Type B pancreatic cell (in vitro differentiated cells): ENCODE measurements at regions not wholly inside any gene's neighbourhood (a gene's known extent, or its start where the extent isn't known, plus 50 kb on each side); places are given as distances from the start of the nearest gene placed in this dataset.
"Not testable (repeated sequence)": the region's sequence is repeated elsewhere in the genome, so short reads cannot be mapped to it uniquely, and the experiment has no call there.

Source experiments
- DNase-seq: peaks from one replicate; pipeline ENCODE4 v3.0.0; 2021; ENCODE audit warnings: mixed read lengths; ENCODE audit not compliant: unreplicated experiment; ENCODE audit errors: extremely low spot score
- H3K27ac Mint-ChIP-seq: 2 replicates; pipeline ENCODE4 v1.8.0; 2021; ENCODE audit warnings: mild to moderate bottlenecking, mixed read lengths
- H3K27me3 Mint-ChIP-seq: 2 replicates; pipeline ENCODE4 v1.8.0; 2021; ENCODE audit warnings: mixed read lengths
- H3K36me3 Mint-ChIP-seq: 2 replicates; pipeline ENCODE4 v1.8.0; 2021; ENCODE audit warnings: mixed read lengths
- H3K4me1 Mint-ChIP-seq: one replicate; pipeline ENCODE4 v1.8.0; 2021; ENCODE audit warnings: mixed read lengths; ENCODE audit not compliant: unreplicated experiment
- H3K4me3 Mint-ChIP-seq: 2 replicates; pipeline ENCODE4 v1.8.0; 2021; ENCODE audit warnings: mild to moderate bottlenecking, mixed read lengths
- H3K9me3 Mint-ChIP-seq: 2 replicates; pipeline ENCODE4 v1.8.0; 2021; ENCODE audit warnings: mixed read lengths
- TF ChIP-seq, protein P1 (sequence below): fragments of 200-600 bp; sonication (generic); conservative IDR thresholded peaks from 2 replicates; pipeline ENCODE4 v1.5.0; 2021; ENCODE audit warnings: antibody characterized with exemption, mild to moderate bottlenecking

- Mint-ChIP-seq H3K27ac (no peak overlapping the region), H3K4me1 (no peaks in the 10 kb centered on the region), H3K9me3 (no peaks in the 10 kb centered on the region), H3K4me3 (no peak overlapping the region), H3K36me3 (no peaks in the 10 kb centered on the region), H3K27me3 (peaks cover 16% of the 10 kb centered on the region)
- DNase-seq: no peak
- TF ChIP-seq, protein P1, sequence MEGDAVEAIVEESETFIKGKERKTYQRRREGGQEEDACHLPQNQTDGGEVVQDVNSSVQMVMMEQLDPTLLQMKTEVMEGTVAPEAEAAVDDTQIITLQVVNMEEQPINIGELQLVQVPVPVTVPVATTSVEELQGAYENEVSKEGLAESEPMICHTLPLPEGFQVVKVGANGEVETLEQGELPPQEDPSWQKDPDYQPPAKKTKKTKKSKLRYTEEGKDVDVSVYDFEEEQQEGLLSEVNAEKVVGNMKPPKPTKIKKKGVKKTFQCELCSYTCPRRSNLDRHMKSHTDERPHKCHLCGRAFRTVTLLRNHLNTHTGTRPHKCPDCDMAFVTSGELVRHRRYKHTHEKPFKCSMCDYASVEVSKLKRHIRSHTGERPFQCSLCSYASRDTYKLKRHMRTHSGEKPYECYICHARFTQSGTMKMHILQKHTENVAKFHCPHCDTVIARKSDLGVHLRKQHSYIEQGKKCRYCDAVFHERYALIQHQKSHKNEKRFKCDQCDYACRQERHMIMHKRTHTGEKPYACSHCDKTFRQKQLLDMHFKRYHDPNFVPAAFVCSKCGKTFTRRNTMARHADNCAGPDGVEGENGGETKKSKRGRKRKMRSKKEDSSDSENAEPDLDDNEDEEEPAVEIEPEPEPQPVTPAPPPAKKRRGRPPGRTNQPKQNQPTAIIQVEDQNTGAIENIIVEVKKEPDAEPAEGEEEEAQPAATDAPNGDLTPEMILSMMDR: no peak
These were observed 155.0 kb upstream of the SFSWAP start for GRCh38 chr12:131555866-131556265.

DNA sequence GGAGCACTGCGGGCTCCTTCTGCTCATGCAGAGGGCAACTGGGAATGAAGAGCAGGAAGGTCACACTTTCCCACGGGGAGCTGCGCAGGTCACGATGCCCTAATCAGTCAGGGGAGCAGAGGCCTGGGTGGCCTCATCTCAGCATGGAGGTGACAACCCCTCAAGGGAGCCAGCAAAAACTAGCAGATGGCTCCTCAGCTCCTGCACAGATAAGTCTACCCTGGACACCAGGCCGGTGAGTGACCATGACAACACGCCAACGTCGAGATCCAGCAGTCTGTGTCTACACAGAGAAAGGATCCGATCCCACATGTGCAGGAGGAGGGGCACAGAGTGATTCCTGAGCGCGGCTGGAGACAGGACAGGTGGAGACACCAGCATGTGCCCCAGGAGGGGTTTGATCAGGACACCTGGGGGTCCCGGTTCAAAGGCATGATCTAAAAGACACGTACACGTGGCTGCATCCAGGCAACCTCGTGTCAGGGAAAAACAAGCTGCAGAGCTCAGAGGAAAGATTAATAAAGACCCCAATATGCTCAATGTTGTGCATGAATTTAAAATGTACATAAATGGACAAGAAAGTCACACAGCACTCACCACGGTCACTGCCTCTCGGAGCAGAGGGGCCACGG lies 153.7 kb upstream of the SFSWAP start:
- TF ChIP-seq, protein P1: no peak
- DNase-seq: no peak
- Mint-ChIP-seq H3K9me3 (no peaks in the 10 kb centered on the region), H3K36me3 (no peaks in the 10 kb centered on the region), H3K4me1 (no peaks in the 10 kb centered on the region), H3K27me3 (peaks cover 11% of the 10 kb centered on the region), H3K27ac (no peak overlapping the region), H3K4me3 (no peak overlapping the region)

DNA sequence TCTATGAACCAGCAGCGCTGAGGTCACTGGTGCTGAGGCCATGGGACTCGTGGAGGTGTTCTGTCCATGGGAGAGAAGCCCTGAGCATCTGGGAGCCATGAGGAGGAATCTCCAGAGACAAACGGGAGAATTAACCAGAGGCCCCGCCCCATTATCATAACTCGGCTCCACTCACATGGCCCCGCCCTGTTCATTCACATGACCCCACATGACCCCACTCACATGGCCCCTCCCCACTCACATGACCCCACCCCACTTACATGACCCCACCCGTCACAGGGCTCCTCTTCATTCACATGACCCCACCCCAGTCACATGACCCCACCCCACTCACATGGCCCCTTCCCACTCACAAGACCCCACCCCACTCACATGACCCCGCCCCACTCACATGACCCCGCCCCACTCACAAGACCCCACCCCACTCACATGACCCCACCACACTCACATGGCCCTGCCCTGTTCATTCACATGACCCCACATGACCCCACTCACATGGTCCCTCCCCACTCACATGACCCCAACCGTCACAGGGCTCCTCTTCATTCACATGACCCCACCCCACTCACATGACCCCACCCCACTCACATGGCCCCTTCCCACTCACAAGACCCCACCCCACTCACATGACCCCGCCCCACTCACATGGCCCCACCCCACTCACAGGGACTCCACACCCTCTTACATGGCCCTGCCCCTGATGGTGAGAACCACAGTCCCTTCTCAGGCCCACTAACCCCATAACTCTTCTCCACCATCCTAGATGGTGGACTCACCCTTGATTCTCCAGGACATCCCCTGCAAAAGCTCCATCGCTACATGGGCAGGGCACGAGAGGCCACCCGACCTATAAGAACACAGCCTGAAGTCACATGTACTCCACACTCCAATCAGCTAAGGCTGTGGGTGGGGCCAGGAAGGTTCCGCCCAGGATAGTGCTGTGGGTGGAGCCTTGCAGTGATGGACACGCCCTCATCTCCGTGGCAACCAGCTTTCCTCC lies 151.1 kb upstream of the SFSWAP start:
- H3K4me1 Mint-ChIP-seq: peaks cover 6% of the 10 kb centered on the region
- no peak overlapping the region for H3K4me3 Mint-ChIP-seq
- H3K27ac Mint-ChIP-seq: no peak overlapping the region
- H3K27me3 Mint-ChIP-seq: peaks cover 19% of the 10 kb centered on the region
- no peaks in the 10 kb centered on the region for H3K9me3 Mint-ChIP-seq
- no peak for DNase-seq
- TF ChIP-seq, protein P1: no peak
- no peaks in the 10 kb centered on the region for H3K36me3 Mint-ChIP-seq

DNA sequence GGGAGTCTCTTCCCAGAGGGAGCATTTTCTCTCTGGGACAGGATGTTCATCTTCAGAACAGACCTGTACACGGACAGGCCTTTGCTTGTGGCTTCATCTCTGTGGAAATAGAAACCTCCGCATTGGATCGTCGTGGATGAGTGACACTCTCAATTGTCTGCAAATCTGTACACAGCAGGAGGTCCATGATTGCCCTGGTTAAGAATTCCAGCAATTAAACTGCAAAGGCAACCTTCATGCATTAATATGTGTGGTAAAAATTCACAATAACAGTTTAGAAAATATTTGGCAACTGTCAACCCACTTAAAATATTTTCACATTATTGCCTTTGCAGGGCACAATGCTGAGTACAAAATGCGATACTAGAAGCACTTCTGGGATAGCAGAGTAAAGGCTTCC lies 149.8 kb upstream of the SFSWAP start:
- TF ChIP-seq, protein P1: no peak
- no peak for DNase-seq
- Mint-ChIP-seq H3K4me3 (no peak overlapping the region), H3K27ac (no peak overlapping the region), H3K9me3 (no peaks in the 10 kb centered on the region), H3K27me3 (peaks cover 30% of the 10 kb centered on the region), H3K36me3 (no peaks in the 10 kb centered on the region), H3K4me1 (peaks cover 18% of the 10 kb centered on the region)

- Mint-ChIP-seq H3K36me3 (no peaks in the 10 kb centered on the region), H3K27ac (no peak overlapping the region), H3K27me3 (peaks cover 40% of the 10 kb centered on the region), H3K4me1 (peaks cover 25% of the 10 kb centered on the region), H3K4me3 (no peak overlapping the region), H3K9me3 (no peaks in the 10 kb centered on the region)
- TF ChIP-seq, protein P1: no peak
- DNase-seq: no peak
These were observed 148.8 kb upstream of the SFSWAP start for GRCh38 chr12:131561891-131562684.

- H3K27ac Mint-ChIP-seq, H3K9me3 Mint-ChIP-seq, H3K36me3 Mint-ChIP-seq, DNase-seq, H3K4me3 Mint-ChIP-seq: not testable (repeated sequence)
- Mint-ChIP-seq H3K4me1 (peaks cover 25% of the 10 kb centered on the region), H3K27me3 (peaks cover 52% of the 10 kb centered on the region)
These were observed 146.7 kb upstream of the SFSWAP start for GRCh38 chr12:131564138-131564727.
